Activated CD8-positive, alpha-beta memory T cell treated with anti-CD3 and anti-CD28 coated beads for 1 hour (primary cell): ENCODE measurements at regions not wholly inside any gene's neighbourhood (a gene's known extent, or its start where the extent isn't known, plus 50 kb on each side); places are given as distances from the start of the nearest gene placed in this dataset.

Experiments
- DNase-seq, 2 donors: peaks; one replicate each; pipeline ENCODE4 v3.0.0-alpha.2; 2020; ENCODE audit warnings: low read depth in 1 of 2; ENCODE audit errors: extremely low read depth in 1 of 2

GRCh38 chr4:13891544-13891939, 264.0 kb upstream of the BOD1L1 start:
- DNase-seq: no peak

GRCh38 chr4:13892739-13893105, 265.2 kb upstream of the BOD1L1 start:
- DNase-seq: no peak

- no peak for DNase-seq
Measured at GRCh38 chr4:13893211-13893610, 265.7 kb upstream of the BOD1L1 start.

- DNase-seq: no peak
Measured at GRCh38 chr4:13893987-13894386, 266.5 kb upstream of the BOD1L1 start.

- DNase-seq: no peak
Measured at GRCh38 chr4:13900780-13901179, 273.3 kb upstream of the BOD1L1 start.

- no peak for DNase-seq
Measured at GRCh38 chr4:13902146-13902545, 274.6 kb upstream of the BOD1L1 start.

- DNase-seq: no peak
Measured at GRCh38 chr4:13903061-13903460, 275.5 kb upstream of the BOD1L1 start.

- no peak for DNase-seq
Measured at GRCh38 chr4:13903901-13904300, 276.4 kb upstream of the BOD1L1 start.

GRCh38 chr4:13905543-13905942, 278.0 kb upstream of the BOD1L1 start:
- DNase-seq: no peak

GRCh38 chr4:13906727-13907126, 279.2 kb upstream of the BOD1L1 start:
- no peak for DNase-seq

- no peak for DNase-seq
Measured at GRCh38 chr4:13907255-13907751, 279.8 kb upstream of the BOD1L1 start.

GRCh38 chr4:13908455-13908854, 280.9 kb upstream of the BOD1L1 start:
- DNase-seq: no peak

- DNase-seq: no peak
Measured at GRCh38 chr4:13910556-13910955, 283.0 kb upstream of the BOD1L1 start.

- DNase-seq: no peak
Measured at GRCh38 chr4:13911256-13911655, 283.7 kb upstream of the BOD1L1 start.

GRCh38 chr4:13912436-13912925, 285.0 kb upstream of the BOD1L1 start:
- DNase-seq: no peak

GRCh38 chr4:13912966-13913365, 285.4 kb upstream of the BOD1L1 start:
- no peak for DNase-seq

- no peak for DNase-seq
Measured at GRCh38 chr4:13917015-13917414, 289.5 kb upstream of the BOD1L1 start.

- DNase-seq: no peak
Measured at GRCh38 chr4:13918110-13918509, 290.6 kb upstream of the BOD1L1 start.

- DNase-seq: no peak
Measured at GRCh38 chr4:13918991-13919441, 291.5 kb upstream of the BOD1L1 start.

- DNase-seq: no peak
Measured at GRCh38 chr4:13920111-13920875, 292.8 kb upstream of the BOD1L1 start.

GRCh38 chr4:13920901-13921300, 293.4 kb upstream of the BOD1L1 start:
- no peak for DNase-seq

GRCh38 chr4:13921805-13922204, 294.3 kb upstream of the BOD1L1 start:
- DNase-seq: no peak

- no peak for DNase-seq
Measured at GRCh38 chr4:13922459-13922858, 294.9 kb upstream of the BOD1L1 start.
